Vagina (tissue), 2 donors: ENCODE measurements at regions not wholly inside any gene's neighbourhood (a gene's known extent, or its start where the extent isn't known, plus 50 kb on each side); places are given as distances from the start of the nearest gene placed in this dataset.

Source experiments
- DNase-seq, 2 donors: peaks; one replicate each; pipeline ENCODE4 v3.0.0-alpha.2; 2017; ENCODE audit errors: extremely low spot score in 2 of 2
- H3K27ac ChIP-seq: fragments of 200-600 bp; sonication (generic); one replicate; pipeline ENCODE4 v1.5.1; 2019
- H3K27me3 ChIP-seq: fragments of 200-600 bp; sonication (generic); one replicate; pipeline ENCODE4 v1.5.1; 2019
- H3K36me3 ChIP-seq, 2 donors: fragments of 200-600 bp; sonication (generic); one replicate each; pipeline ENCODE4 v1.5.1; 2017 to 2019
- H3K4me1 ChIP-seq: fragments of 200-600 bp; sonication (generic); one replicate; pipeline ENCODE4 v1.5.1; 2019
- H3K4me3 ChIP-seq, 2 donors: fragments of 200-600 bp; sonication (generic); 1 replicate in 1 of 2; 2 replicates in 1 of 2; pipeline ENCODE4 v1.5.1; 2016 to 2019
- H3K9me3 ChIP-seq: fragments of 200-600 bp; sonication (generic); one replicate; pipeline ENCODE4 v1.5.1; 2019
- CTCF ChIP-seq, 3 experiments: fragments of 450-650 bp in 2 of 3; fragments of 200-600 bp in 1 of 3; sonication (generic) in 1 of 3; IDR thresholded peaks; one replicate each; pipeline ENCODE4 v1.5.1; 2017 to 2019; ENCODE audit warnings: antibody characterized with exemption in 3 of 3, mild to moderate bottlenecking in 2 of 3, moderate library complexity in 2 of 3
- POLR2A ChIP-seq, 2 donors: fragments of 450-650 bp; IDR thresholded peaks; one replicate each; pipeline ENCODE4 v1.6.1; 2017; ENCODE audit warnings: antibody characterized with exemption in 2 of 2, mild to moderate bottlenecking in 2 of 2, moderate library complexity in 2 of 2
- POLR2AphosphoS5 ChIP-seq, 2 donors: sonication (generic); formaldehyde crosslinking; IDR thresholded peaks; one replicate each; pipeline ENCODE4 v1.9.0; 2017; ENCODE audit warnings: antibody characterized with exemption in 2 of 2, mild to moderate bottlenecking in 2 of 2, low read depth in 1 of 2; ENCODE audit not compliant: insufficient read depth in 1 of 2
- intact Hi-C: fragments of 100-400 bp; cut with DNase I; formaldehyde crosslinking; loops from one replicate; pipeline ENCODE4 v1.15.1; 2023

DNA sequence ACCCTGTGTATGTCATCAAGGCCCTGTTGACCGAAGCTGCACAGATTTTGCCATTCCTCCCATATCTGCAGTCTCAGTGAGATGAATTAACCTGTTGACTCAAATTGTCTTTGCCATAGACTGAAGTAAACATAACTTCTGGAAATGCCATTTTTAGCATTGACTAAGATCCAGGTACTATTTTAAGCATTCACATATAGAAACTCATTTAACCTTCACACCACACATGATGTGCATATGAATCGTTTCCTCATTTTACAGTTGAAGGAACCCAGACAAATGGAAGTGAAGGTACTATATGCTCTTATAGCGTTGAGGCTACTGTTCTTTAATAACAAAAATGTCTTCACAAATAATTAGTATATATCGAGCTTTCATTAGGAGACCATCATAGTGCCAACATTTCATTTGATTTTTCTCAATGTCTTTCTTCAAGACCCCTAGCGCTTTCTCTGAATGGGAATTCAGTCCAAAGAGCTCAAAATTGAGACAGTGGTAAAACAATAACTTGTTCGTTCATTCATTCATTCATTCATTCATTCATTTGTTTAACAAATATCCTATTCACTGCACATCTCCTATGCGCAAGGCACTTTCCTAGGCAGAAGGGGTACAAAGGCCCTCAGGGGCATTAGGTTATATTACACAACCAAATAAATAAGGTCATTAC, 444.7 kb downstream of the ADGRL2 start:
- no peaks in the 10 kb centered on the region for H3K36me3 ChIP-seq
- no peaks in the 10 kb centered on the region for H3K4me1 ChIP-seq
- H3K27ac ChIP-seq, result no peak overlapping the region
- no peak for TF ChIP-seq CTCF (IDR thresholded peaks at IDR 0.05)
- no peak for TF ChIP-seq POLR2AphosphoS5 (IDR thresholded peaks at IDR 0.05; ENCODE audit: insufficient read depth in 1 of 2, low read depth in 1 of 2)
- no peak for TF ChIP-seq POLR2A (IDR thresholded peaks at IDR 0.05)
- no peak for DNase-seq
- intact Hi-C loops, result no loop called here
- no peaks in the 10 kb centered on the region for H3K27me3 ChIP-seq
- H3K4me3 ChIP-seq, result no peak overlapping the region
- no peaks in the 10 kb centered on the region for H3K9me3 ChIP-seq

GRCh38 chr1:82240571-82240970, 439.8 kb downstream of the ADGRL2 start:
- TF ChIP-seq POLR2AphosphoS5 (IDR thresholded peaks at IDR 0.05; ENCODE audit: insufficient read depth in 1 of 2, low read depth in 1 of 2) (no peak), CTCF (IDR thresholded peaks at IDR 0.05) (no peak), POLR2A (IDR thresholded peaks at IDR 0.05) (no peak)
- H3K36me3 ChIP-seq, result no peaks in the 10 kb centered on the region
- H3K27ac ChIP-seq, result no peak overlapping the region
- no peak overlapping the region for H3K4me3 ChIP-seq
- DNase-seq, result no peak
- no peaks in the 10 kb centered on the region for H3K9me3 ChIP-seq
- no peaks in the 10 kb centered on the region for H3K4me1 ChIP-seq
- intact Hi-C loops, result no loop called here
- H3K27me3 ChIP-seq, result no peaks in the 10 kb centered on the region

- H3K9me3 ChIP-seq, result no peaks in the 10 kb centered on the region
- H3K4me1 ChIP-seq, result peaks cover 18% of the 10 kb centered on the region
- no peaks in the 10 kb centered on the region for H3K27me3 ChIP-seq
- H3K36me3 ChIP-seq, result no peaks in the 10 kb centered on the region
- no peak for TF ChIP-seq POLR2AphosphoS5 (IDR thresholded peaks at IDR 0.05; ENCODE audit: insufficient read depth in 1 of 2, low read depth in 1 of 2)
- TF ChIP-seq CTCF (IDR thresholded peaks at IDR 0.05), result no peak
- TF ChIP-seq POLR2A (IDR thresholded peaks at IDR 0.05), result no peak
- no peak overlapping the region for H3K27ac ChIP-seq
- intact Hi-C loops, result no loop called here
- H3K4me3 ChIP-seq, result no peak overlapping the region
- no peak for DNase-seq
Measured at GRCh38 chr1:82230667-82231066, 429.9 kb downstream of the ADGRL2 start.

DNA sequence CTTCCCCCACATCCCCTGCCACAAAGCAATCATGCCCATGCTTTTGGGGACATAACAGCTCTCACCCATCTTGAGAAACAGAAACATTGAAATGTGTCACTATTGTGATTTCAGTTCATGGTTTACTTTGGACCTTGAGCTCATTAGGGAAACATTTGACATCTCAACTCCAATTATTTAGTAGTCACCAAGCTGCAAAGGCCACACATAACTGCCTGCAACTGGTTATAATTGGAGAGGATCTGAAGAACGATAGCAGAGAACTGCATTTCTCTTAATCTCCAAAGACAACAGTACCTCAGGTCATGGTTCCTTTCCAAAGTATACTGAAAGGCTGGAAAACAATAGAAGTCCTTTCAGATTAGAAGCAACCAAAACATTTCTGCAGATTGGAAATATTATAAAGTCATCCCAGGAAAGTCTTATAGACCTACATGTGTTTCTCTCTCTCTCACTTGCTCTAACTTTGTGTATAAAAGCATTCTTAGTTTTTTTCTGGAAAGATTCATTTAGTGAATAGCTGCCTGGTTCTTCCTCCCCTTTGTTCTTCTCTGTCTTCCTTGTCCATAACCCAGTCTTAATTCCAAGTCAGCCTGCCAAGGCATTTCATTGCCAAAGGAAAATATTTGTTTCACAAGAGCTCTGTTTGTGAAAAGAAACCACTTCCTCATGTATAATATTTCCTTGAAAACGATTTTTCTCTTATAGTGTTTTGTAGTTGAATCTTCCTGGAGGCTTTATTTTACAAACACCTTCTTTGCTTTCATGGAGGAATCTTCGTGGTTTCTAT, 426.8 kb downstream of the ADGRL2 start:
- TF ChIP-seq POLR2A (IDR thresholded peaks at IDR 0.05) (no peak), CTCF (IDR thresholded peaks at IDR 0.05) (no peak), POLR2AphosphoS5 (IDR thresholded peaks at IDR 0.05; ENCODE audit: insufficient read depth in 1 of 2, low read depth in 1 of 2) (no peak)
- Histone ChIP-seq H3K27ac (no peak overlapping the region), H3K4me1 (peaks cover 24% of the 10 kb centered on the region), H3K9me3 (no peaks in the 10 kb centered on the region), H3K27me3 (no peaks in the 10 kb centered on the region), H3K4me3 (no peak overlapping the region), H3K36me3 (no peaks in the 10 kb centered on the region)
- intact Hi-C loops, result no loop called here
- DNase-seq, result no peak

DNA sequence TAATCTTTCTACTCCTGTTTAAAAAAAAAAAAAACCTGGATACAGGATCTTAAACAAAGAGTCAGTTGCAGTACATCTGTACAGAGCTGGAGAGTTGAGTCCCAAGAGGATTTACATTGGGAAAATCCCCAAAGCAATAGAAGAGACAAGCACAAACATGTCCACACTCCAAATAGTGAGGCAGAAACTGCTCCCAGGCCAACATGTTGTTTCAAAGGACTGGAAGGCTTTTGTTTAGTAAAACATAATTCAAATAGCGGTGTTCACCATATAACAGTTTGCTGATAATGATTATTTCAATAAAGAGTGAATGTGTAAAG, 425.4 kb downstream of the ADGRL2 start:
- Histone ChIP-seq H3K9me3 (no peaks in the 10 kb centered on the region), H3K27ac (no peak overlapping the region), H3K4me3 (no peak overlapping the region), H3K4me1 (peaks cover 24% of the 10 kb centered on the region), H3K27me3 (no peaks in the 10 kb centered on the region), H3K36me3 (no peaks in the 10 kb centered on the region)
- intact Hi-C loops, result no loop called here
- no peak for DNase-seq
- TF ChIP-seq POLR2A (IDR thresholded peaks at IDR 0.05), result no peak
- no peak for TF ChIP-seq POLR2AphosphoS5 (IDR thresholded peaks at IDR 0.05; ENCODE audit: insufficient read depth in 1 of 2, low read depth in 1 of 2)
- TF ChIP-seq CTCF (IDR thresholded peaks at IDR 0.05), result no peak
